ENCODE measurements at regions not wholly inside any gene's neighbourhood (a gene's known extent, or its start where the extent isn't known, plus 50 kb on each side); places are given as distances from the start of the nearest gene placed in this dataset.

DNA sequence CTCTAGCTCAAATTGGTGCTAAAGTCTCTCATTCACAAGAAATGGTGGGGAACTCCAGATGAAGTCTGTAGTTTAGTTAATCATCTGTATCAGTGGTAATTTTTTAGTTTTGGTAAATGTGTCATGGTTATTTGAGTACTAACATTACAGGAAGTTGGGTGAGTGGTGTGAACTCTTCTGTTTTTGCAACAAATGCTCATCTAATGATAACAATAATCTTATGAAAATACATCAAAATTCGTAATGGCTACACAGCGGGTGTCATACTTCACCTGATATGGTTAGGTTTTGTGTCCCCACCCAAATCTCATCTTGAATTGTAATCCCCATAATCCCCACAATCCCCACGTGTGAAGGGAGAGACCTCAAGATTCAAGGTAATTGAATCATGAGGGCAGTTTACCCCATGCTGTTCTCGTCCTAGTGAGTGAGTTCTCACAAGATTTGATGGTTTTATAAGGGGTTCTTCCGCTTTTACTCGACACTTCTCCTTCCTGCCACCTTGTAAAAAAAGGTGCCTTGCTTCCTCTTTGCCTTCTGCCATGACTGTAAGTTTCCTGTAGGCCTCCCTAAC, 209.3 kb upstream of the FOXN3 start:
- no peak for DNase-seq

DNA sequence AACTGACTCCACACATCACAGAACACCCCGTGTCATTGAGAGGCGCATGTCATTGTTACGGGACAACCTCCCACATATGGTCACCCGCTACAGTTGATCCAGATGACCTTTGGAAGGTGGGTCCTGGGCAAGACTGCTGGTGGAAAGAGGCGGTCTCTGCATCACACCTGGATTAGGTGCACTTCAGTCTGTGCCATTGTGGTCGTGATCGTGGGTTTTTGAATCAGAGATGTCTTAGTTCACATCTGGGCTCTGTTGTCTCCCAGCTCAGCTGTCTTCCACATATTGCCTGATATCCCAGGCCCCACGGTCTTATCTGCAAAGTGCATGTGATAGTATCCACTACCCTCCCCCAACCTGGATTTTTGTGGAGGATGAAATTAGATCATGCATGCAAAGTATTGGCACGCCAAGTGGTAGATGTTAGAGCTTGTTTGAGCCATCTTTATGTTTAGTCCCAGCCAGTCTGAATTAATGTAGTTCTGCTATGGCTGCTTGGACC, 208.7 kb upstream of the FOXN3 start:
- DNase-seq: no peak

DNA sequence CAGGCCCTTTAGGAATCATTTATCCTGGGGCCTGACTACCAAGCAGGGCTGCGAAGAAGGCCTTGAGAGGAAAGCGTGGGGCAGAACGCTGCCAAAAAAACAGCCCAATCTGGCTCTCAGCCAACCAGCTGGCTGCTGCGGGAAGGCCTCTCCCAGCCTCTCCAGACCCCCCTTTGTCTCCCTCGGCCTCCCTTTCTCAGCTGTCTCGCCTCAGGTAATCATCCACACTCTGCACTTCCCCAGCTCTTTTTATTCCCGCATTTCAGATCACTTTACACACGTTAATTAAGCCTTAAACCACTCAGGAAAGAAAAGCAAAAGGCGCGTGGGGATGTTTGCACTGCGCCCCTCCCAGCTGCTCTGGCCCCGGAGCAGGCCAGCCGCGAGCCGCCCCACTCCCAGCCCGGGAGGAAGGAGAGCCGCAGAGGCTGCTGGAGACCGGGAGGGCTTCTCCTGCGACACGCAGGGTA, 208.2 kb upstream of the FOXN3 start:
- no peak for DNase-seq

DNA sequence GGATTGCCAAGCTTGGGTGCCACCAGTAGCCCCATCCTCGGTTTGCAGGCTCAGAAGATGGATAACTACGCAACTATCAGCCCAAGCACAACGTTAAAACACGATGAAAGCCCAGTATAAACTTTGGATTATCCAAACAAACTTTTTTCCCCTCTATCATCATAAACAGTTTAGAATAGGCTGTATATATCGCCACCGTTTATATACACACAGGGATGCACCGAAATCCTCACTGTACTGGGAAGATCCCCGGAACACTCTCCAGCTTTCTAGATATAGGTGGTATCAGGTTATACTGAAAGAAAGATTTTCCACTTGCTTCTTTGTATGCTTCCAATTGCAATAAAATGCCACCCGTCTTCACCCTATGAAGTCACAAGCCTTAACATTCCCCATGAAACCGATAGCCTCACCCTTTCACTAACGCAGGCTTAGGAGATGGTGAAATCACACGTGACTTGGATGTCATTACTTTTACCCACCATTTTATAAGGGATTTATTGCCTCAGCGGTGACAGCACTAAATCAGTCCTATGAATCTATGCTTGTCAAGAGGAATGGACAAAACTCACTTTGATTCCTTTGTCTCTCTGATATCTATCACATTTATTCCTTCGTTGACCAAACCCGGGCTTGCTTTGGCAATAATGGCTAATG, 207.6 kb upstream of the FOXN3 start:
- DNase-seq: no peak

DNA sequence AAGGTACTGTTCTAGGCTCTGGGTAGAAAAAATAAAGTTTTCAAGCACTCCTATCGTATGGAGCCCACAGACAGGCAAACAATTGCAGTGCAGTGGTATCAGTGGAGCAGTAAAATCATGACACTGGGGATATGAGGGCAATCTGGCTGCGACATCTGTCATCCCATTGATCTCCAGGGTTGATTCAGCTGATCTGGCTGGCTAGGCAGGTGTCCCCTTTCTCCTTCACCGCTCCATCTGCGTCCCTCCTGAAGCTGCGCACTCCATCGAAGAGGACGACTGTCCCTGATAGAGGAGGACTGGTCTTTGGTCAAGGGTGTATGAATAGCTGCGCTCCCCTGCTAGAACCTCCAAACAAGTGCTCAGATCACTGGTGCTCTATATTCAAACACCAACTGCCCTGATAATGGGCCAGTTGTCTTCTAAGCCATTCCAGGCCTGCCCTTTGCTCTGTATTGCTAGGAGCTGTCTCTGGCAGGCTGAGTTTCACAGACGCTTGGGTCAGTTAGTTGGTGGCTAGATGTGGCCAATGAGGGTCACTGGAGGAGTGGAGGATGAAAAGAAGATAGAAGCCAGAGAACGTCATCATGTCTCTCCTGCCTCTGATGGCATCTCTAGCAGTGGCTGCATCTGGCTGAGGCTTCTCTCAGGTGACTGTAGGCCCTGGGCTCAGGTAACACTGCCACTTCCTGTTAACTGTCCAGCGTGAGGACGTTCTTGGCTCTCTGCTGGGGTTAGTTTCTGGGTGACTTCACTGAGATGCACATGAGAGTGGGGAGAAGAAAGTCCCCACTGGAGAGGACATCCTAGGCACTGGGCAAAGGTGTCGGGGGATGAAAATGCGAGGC, 205.0 kb upstream of the FOXN3 start:
- no peak for DNase-seq

DNA sequence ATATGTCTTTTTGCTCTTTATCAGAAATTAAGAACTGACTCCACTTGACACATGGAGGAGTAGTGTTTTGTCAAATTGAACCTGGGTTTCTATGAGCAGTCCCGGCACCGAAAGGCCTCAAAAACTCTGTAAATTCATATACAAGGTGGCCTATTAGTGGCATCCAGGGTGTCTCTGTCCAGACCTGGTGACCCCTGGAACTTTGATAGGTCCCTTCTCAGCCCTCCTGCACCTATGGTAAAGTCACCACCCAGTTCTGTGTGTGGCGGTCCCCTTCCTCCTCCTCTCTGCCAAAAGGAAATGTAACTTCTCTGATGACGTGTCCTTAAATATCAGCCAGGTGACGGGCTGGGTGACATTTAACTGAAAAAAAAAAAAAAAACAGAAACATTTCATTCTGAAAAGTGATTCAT, 204.0 kb upstream of the FOXN3 start:
- no peak for DNase-seq

DNA sequence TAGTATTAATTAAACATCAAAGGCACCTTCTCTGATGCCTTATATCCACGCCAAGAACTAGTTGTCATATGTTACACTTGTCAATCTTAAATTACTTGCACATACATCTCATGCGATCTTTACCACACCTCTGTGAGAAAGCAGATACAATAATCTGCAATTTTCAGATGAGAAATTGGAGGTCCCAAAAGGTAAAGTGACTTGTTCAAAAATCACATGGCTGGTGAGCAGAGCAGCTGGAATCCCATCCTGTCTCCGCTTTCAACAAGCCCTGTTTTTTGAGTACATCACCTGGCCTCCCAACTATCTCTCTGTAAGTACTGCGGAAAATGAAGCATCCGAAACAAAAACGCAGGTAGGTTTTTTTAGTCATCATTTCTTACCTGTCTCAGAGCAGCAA, 203.4 kb upstream of the FOXN3 start:
- no peak for DNase-seq

DNA sequence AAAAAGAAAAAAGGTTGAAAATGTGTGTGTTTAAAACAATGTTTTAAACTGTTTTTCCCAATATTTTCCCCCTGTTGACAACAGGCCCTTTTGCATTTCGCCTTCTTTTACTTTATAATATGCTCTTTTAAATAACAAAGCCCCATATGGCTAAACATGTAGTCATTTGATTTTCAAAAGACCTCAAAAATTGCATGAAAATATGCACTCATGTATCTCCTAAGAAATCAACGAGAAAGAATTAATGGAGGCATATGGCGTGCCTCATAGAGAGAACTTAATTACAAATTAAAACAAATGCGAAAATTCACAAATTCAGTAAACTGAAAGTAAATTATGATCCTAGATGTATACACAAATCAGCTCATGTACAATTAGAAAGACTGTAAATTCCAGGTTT, 202.6 kb upstream of the FOXN3 start:
- DNase-seq: no peak

DNA sequence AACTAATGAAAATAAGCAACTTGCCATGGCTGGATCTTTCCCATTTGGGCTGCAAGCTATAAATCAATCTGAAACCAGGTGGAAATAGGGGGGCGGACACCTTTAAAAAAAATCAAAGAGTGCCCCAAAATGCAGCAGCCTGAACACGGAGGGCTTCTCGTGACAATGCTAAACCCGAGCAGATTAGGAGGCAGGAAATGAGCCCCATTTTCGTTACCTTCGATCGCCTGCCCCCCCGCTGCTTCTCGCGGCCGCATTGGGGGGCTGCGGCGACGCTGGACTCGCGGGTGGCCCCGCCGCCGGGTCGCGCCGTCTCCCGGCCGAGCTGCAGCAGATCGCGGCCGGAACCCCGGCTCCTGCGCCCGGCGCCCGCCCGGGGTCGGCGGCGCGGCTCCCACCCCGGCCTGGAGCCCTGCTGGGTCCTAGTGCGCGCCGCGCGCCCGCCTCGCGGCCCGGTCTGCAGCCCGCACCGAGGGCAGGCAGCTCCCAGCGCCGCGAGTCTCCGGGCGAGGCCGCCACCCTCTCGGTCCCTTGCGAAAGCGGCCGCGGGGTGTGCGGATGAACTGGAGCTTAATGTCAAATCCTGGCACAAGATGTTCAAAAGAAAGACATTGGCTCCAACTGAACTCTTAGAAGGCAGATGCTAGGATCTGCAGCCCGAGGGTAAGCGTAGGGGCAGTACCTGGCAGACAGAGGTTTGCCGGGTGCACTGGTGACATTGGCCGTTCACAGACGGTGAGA, 201.9 kb upstream of the FOXN3 start:
- DNase-seq: peak; percentile 70

DNA sequence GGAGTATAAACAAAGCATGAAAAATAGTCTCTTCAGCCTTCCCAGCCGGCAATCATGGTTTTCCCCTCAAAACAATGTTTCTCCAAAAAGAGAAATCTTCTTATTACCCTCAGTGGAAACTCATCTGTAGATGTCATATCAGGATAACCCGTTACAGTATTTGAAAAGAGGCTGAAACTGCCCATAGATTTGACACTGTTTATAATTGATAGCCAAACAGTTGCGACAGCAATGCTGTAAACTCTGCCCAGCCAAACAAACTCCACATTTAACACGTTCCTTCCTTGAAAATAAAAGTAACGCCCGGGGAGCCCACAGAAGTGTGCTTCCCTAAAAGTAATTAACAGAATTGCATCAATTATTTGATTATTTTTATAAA, 201.3 kb upstream of the FOXN3 start:
- DNase-seq: no peak

DNA sequence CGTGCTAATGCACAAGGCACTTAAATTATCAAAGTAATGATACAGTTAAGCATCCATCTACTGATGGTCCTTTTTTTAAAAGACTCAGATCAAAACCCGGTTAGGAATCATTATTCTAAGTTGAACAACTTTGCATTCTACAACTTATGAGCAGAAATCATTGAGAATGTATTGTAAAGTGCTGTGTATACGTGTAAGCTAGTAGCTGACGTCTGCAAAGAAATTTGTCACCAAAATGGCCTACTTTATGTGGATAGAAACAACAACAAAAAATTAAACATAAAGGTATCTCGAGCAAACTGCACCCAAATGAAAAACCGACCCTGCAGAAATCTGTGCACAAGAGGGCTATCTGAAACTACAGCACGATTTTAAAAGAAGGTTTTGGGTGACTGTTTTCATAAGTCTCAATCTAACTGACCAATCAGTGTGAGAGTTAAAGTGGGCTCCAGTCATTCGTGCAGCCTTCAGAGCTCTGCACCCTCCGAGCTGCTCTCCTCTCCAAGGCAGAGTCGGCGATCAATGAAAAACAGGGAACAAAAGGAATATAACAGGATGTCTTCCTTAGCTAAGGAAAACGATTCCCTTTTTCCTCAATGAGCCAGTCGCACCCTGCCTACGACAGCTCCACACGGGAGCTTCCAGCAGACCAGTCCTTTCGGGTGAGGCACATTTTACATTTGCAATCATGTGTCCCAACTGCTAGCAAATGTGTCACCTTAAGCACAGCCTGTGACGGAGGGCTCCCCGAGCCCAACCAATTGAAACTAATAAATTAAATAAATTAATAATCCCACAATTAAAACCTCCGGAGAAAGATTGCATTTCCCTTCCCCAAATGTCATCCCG, 200.7 kb upstream of the FOXN3 start:
- peak; percentile 50 for DNase-seq

DNA sequence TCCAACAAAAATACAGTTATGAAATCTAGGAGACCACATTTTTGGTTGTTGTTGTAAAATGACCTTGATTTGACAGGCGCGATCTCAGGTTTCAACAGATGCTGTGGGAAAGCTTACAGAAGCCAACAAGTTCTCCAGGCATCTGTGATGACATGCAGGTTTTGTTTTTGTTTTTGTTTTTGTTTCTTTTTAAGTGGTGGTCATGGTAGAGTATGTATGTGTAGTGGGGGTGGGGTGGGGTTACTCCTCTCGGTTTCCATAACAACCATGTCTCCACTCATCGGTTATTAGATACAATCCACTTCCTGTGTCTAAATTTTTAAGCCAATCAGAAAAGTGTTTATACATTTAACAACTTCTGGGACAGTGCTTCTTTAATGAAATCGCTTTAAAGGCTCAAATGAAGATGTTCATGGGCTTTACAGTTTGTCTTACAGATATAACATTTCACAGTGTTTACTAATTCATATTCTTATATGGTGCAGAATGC, 199.9 kb upstream of the FOXN3 start:
- peak; percentile 31 for DNase-seq

DNA sequence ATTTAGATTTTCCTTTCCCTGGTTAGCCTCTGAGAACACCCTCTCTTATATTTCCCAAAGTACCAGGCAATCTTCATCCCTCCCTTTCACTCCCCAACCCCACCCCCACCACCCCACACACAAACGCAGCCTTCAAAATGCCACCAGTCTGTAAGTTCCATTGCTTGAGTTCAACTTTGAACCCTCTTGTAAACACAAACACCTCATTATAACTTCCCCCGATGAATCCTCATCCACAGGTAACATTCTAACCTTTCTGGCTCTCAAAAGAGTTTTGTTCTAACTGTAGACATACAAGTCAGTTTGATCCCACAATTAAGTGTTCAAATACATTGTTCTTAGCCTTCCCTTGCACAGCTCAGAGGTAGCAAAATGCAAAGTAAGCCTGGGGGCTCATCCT, 199.4 kb upstream of the FOXN3 start:
- no peak for DNase-seq

DNA sequence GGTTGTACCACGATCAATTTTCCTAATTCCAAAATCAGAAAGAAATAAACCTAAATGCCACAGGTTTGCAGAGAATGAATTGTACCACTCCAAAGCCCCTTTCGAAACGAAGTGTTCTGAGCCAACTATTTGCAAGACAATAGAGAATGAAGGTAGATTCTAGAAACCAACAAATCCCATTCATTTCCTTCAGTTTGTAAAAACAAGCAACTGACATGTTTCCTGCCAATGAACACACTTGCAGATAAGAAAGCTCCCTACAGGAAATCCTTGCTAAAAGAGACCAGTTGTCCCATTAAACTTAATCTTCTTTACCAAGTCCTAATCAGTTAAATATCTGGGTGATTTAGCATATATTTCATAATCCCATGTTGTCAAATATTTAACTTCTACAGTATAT, 198.4 kb upstream of the FOXN3 start:
- DNase-seq: no peak

DNA sequence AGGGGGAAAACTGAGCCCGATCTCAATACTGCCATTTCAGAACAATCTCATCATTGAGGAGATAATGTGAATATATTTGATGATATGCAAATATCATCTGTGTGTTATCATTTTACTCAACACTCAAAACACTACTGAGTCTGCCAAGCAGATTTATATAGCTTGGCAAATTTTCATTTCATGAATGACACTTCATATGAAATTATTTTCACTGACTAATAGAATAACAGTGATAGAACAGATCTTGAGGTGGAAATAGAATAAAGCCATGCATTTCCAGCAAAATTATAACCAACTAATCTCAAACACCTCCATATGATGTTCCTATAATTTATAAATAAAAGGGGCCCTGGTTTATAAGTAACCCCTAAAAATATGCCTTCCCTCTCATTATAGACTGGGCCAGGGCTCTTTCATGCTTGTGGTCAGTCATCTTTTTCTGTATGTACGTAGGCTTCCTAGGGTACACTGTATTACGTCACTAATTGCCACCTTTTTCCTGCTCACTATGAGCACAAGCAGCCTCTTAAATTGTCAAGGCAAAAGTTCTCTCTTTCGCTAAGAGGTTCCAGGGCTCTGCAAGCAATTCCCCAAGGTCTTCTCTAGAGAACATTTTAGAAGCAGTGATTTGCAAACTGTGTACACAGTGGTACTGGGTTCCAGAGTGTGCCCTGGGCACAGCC, 197.1 kb upstream of the FOXN3 start:
- no peak for DNase-seq

DNA sequence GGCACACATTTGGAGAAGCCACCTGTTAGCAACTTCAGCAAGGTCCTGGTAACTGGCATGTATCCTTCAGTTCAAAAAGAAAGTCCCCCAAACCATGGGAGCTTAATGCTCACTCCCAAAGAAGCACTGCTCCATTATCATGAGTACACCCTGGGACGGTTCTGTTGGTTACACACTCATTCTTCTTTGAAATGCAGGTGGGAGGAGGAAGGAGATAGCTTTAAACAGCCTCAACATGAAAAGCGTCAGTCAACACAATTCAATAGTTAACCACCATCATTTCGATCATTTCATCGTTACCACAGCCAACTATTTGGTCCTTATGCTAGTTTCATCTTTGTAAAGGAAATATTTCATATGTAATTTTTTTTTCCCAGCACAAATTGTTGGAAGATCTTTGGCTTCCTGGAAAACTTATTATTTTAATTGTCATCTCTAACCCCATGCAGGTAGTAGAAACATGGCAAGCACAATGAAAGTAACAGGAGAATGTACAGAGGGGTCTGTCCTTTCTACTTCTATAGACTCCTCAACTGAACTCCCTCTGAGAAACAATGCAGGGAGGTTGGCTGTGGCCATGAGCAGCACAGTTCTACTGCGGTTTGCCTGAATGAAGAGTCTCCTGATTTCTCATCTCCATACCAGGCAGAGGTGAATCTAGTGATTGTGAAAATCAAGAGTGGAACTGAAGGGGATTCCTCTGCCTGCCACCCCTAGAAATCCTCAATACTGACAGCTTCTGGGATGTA, 196.4 kb upstream of the FOXN3 start:
- DNase-seq: no peak

DNA sequence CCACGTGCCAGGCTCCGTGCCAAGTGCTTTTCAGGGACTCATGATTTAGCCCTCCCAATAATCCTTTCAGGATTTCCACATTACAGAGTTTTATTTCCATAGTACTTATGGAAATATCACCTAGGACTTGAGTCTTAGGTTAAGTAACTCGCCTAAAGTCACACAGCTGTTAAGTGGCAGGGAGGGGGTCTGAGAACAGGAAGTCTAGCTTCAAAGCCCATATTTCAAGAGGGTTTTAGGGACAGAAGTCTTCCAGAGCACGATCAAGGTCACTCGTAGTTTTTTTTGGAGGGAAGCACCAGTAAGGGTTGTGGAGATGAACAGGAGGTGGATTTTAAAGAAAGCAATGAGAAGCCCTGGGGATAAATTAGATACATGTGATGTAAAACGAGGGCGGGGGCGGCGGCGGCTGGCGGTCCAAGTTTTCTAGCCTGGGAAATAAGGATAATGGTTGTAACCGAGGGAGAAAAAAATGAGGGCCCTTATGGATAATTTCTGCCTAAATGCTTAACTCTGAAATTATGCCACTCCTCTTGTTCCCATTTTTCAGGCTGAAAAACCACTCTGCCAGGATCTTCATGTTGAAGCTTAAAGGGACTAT, 192.6 kb upstream of the FOXN3 start:
- no peak for DNase-seq

DNA sequence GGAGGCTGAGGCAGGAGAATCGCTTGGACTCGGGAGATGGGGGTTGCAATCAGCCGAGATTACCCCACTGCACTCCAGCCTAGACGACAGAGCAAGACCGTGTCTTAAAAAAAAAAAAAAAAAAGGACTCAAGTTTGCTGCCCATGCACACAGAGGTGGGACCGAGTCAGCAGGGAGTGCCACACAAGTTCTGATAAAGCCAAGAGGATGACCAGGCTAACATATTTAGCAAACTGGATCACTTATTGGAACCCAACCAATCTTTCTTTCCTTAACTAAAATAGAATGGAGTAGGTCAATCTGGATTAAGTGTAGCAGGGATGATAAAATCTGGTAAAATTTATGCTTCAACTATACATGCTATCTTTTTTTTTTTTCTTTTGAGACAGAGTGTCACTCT, 190.4 kb upstream of the FOXN3 start:
- peak; percentile 4 for DNase-seq

DNA sequence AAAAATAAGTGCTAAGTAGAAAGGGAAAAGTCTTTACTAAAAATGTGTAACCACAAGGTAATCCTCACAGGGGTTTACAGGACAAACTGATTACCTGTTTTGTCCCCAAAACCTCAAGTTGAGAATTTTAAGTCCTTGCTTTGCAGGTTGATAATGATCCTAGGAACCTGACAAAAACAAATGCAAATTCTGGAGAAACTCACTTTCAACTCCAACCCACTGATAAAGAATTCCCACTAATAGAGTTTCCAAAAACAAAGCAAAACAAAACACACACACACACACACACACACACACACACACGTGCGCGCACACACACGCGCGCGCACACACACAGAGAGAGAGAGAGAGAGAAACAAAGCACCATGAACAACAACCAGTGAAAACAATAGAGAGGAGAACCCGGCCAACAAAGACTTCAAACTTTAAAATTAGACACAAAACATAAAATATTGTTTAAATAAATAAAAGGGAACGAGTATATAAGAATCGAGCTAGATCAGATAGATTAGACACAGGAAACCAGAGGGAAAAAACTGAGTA, 187.0 kb upstream of the FOXN3 start:
- no peak for DNase-seq
